ENCODE measurements at regions not wholly inside any gene's neighbourhood (a gene's known extent, or its start where the extent isn't known, plus 50 kb on each side); places are given as distances from the start of the nearest gene placed in this dataset.

- TF ChIP-seq CTCF (IDR thresholded peaks at IDR 0.05) (no peak), POLR2A (IDR thresholded peaks at IDR 0.05) (no peak)
Measured at GRCh38 chr4:138404251-138404650, 162.1 kb upstream of the SLC7A11 start.
